OCI-LY3 (cell line): ENCODE measurements at regions not wholly inside any gene's neighbourhood (a gene's known extent, or its start where the extent isn't known, plus 50 kb on each side); places are given as distances from the start of the nearest gene placed in this dataset.

Experiments used
- EZH2phosphoT487 ChIP-seq: fragments of 200-600 bp; shearing (Covaris generic); IDR thresholded peaks from 2 replicates; pipeline ENCODE4 v1.6.1; 2018; ENCODE audit warnings: antibody characterized with exemption, mixed run types, low read depth
- TF ChIP-seq, protein P1 (sequence below): fragments of 200-600, 300-600 bp; sonication (generic); IDR thresholded peaks from 2 replicates; pipeline ENCODE4 v1.5.1; 2014; ENCODE audit warnings: antibody characterized with exemption, low read length, low read depth

DNA sequence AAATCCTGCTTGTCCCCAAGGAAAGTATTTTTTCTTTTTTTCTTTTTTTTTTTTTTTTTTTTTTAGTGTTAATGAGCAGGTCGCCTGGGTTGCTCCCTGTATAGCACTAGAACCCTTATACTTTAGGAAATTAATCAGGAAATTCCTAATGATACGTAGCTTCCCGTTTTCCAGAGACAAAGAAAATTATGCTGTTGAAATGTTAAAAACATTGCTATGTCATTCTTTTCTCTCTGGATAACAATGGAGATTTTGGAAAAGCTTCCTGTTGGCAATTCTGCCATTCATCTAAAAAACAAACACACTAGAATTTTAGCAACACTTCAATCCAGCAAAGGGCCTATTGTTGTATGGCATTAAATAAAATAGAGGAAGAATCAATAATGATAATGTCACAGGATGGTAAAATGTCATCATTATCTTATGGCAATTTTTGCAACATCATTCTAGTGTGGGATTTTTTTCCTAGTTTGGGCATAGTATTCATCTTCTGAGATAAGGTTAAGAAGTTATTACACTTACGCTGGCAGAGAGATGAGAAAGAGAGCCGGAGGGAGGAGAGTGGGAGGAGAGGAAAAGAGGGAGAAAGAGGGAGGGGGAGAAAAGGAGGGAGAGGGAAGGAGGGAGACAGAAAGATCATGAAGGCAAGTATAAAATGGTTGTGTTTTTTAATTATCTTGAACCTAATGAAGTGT lies 315.8 kb upstream of the PDE4D start:
- TF ChIP-seq, protein P1, sequence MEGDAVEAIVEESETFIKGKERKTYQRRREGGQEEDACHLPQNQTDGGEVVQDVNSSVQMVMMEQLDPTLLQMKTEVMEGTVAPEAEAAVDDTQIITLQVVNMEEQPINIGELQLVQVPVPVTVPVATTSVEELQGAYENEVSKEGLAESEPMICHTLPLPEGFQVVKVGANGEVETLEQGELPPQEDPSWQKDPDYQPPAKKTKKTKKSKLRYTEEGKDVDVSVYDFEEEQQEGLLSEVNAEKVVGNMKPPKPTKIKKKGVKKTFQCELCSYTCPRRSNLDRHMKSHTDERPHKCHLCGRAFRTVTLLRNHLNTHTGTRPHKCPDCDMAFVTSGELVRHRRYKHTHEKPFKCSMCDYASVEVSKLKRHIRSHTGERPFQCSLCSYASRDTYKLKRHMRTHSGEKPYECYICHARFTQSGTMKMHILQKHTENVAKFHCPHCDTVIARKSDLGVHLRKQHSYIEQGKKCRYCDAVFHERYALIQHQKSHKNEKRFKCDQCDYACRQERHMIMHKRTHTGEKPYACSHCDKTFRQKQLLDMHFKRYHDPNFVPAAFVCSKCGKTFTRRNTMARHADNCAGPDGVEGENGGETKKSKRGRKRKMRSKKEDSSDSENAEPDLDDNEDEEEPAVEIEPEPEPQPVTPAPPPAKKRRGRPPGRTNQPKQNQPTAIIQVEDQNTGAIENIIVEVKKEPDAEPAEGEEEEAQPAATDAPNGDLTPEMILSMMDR: no peak
- TF ChIP-seq EZH2phosphoT487: no peak
